Adrenal gland (tissue), 9 donors: ENCODE measurements at regions not wholly inside any gene's neighbourhood (a gene's known extent, or its start where the extent isn't known, plus 50 kb on each side); places are given as distances from the start of the nearest gene placed in this dataset.

Experiments
- DNase-seq, 7 donors: peaks; one replicate each; pipeline ENCODE4 v3.0.0-alpha.2; 2019 to 2020
- H3K27ac ChIP-seq, 5 donors: fragments of 200-600 bp; sonication (generic) in 4 of 5; 1 replicate in 3 of 5; 2 replicates in 2 of 5; pipeline versions ENCODE4 v1.5.1 to v1.8.0; 2016 to 2020; ENCODE audit warnings: mild to moderate bottlenecking in 1 of 5
- H3K27me3 ChIP-seq: fragments of 200-600 bp; 2 replicates; pipeline ENCODE4 v1.8.0; 2021
- H3K36me3 ChIP-seq, 2 donors: fragments of 200-600 bp; replicated peaks in 1 of 2; 1 replicate in 1 of 2; 2 replicates in 1 of 2; pipeline versions ENCODE4 v1.5.1 to v1.8.0; 2018 to 2022
- H3K4me1 ChIP-seq, 2 donors: fragments of 200-600 bp; replicated peaks in 1 of 2; 1 replicate in 1 of 2; 2 replicates in 1 of 2; pipeline versions ENCODE4 v1.5.1 to v1.8.0; 2018 to 2021
- H3K4me3 ChIP-seq, 4 donors: fragments of 200-600 bp; sonication (generic) in 3 of 4; one replicate each; pipeline ENCODE4 v1.5.1; 2016 to 2018
- H3K9me3 ChIP-seq, 3 donors: fragments of 200-600 bp; sonication (generic) in 1 of 3; replicated peaks in 1 of 3; 1 replicate in 2 of 3; 2 replicates in 1 of 3; pipeline versions ENCODE4 v1.5.1 to v1.8.0; 2016 to 2021
- CTCF ChIP-seq, 6 experiments: fragments of 450-650 bp in 4 of 6; fragments of 200-600 bp in 2 of 6; sonication (generic) in 1 of 6; IDR thresholded peaks; 1 replicate in 5 of 6; 2 replicates in 1 of 6; pipeline versions ENCODE4 v1.5.1 to v1.8.0; 2016 to 2021; ENCODE audit warnings: antibody characterized with exemption in 6 of 6, mild to moderate bottlenecking in 2 of 6, moderate library complexity in 1 of 6
- POLR2A ChIP-seq, 2 donors: fragments of 450-650 bp; IDR thresholded peaks; one replicate each; pipeline ENCODE4 v1.6.1; 2017; ENCODE audit warnings: antibody characterized with exemption in 2 of 2, mild to moderate bottlenecking in 2 of 2, moderate library complexity in 1 of 2
- WGBS, 4 donors: extraction: QIAGEN DNeasy Blood & Tissue Kit in 2 of 4; methylation state at CpG; one replicate each; pipeline versions ENCODE4 v1.1.5 to v1.1.7; 2013 to 2017; 5-methylcytosine and 5-hydroxymethylcytosine counted together
- intact Hi-C, 2 donors: fragments of 100-400 bp; cut with DNase I; formaldehyde crosslinking; loops; one replicate each; pipeline versions ENCODE4 v1.14.1 to v1.15.0; 2022 to 2023
- donor health status: healthy with polysubstance abuse.
- donor health status: Bipolar disorder and iron deficiency.
- donor health status: DM: yes; HTN: yes; CAD: no.
- donor health status: DM: no; HTN: no; CAD: no.
- donor health status: DM: no; HTN: no; CAD: no.

GRCh38 chr2:236820763-236821344, 251.2 kb downstream of the ACKR3 start:
- 83 to 87% (median 85%) methylated on average over 10 of the region's 10 CpGs for WGBS, 4 donors
- Histone ChIP-seq H3K4me3 (no peak overlapping the region), H3K9me3 (no peaks in the 10 kb centered on the region), H3K36me3 (no peaks in the 10 kb centered on the region), H3K27ac (no peak overlapping the region), H3K27me3 (no peaks in the 10 kb centered on the region), H3K4me1 (no peaks in the 10 kb centered on the region)
- intact Hi-C loops, result no loop called here
- no peak for TF ChIP-seq POLR2A (IDR thresholded peaks at IDR 0.05)
- TF ChIP-seq CTCF (IDR thresholded peaks at IDR 0.05), result no peak
- DNase-seq, result no peak

- intact Hi-C loops, result no loop called here
- 90 to 95% (median 92%) methylated on average over 11 to 16 of the region's 16 CpGs for WGBS, 4 donors
- Histone ChIP-seq H3K36me3 (no peaks in the 10 kb centered on the region), H3K9me3 (no peaks in the 10 kb centered on the region), H3K4me1 (no peaks in the 10 kb centered on the region), H3K27ac (no peak overlapping the region), H3K4me3 (no peak overlapping the region), H3K27me3 (no peaks in the 10 kb centered on the region)
- DNase-seq, result no peak
- TF ChIP-seq POLR2A (IDR thresholded peaks at IDR 0.05) (no peak), CTCF (IDR thresholded peaks at IDR 0.05) (no peak)
Measured at GRCh38 chr2:236823041-236823629, 253.5 kb downstream of the ACKR3 start.

- TF ChIP-seq POLR2A (IDR thresholded peaks at IDR 0.05) (no peak), CTCF (IDR thresholded peaks at IDR 0.05) (no peak)
- no peaks in the 10 kb centered on the region for H3K27me3 ChIP-seq
- H3K36me3 ChIP-seq, result no peaks in the 10 kb centered on the region
- WGBS, 4 donors, result 80 to 84% (median 82%) methylated on average over 4 of the region's 4 CpGs
- no peak overlapping the region for H3K4me3 ChIP-seq
- DNase-seq, result no peak
- H3K27ac ChIP-seq, result no peak overlapping the region
- no peaks in the 10 kb centered on the region for H3K9me3 ChIP-seq
- intact Hi-C loops, result no loop called here
- no peaks in the 10 kb centered on the region for H3K4me1 ChIP-seq
Measured at GRCh38 chr2:236823963-236824362, 254.3 kb downstream of the ACKR3 start.

- H3K4me3 ChIP-seq, result no peak overlapping the region
- H3K36me3 ChIP-seq, result no peaks in the 10 kb centered on the region
- H3K27ac ChIP-seq, result no peak overlapping the region
- TF ChIP-seq POLR2A (IDR thresholded peaks at IDR 0.05) (no peak), CTCF (IDR thresholded peaks at IDR 0.05) (no peak)
- no peak for DNase-seq
- 92 to 94% (median 93%) methylated on average over 3 of the region's 3 CpGs for WGBS, 4 donors
- intact Hi-C loops, result no loop called here
- no peaks in the 10 kb centered on the region for H3K9me3 ChIP-seq
- H3K27me3 ChIP-seq, result no peaks in the 10 kb centered on the region
- H3K4me1 ChIP-seq, result no peaks in the 10 kb centered on the region
Measured at GRCh38 chr2:236824836-236825235, 255.2 kb downstream of the ACKR3 start.
